Gastrocnemius medialis (tissue), 4 donors: ENCODE measurements at regions not wholly inside any gene's neighbourhood (a gene's known extent, or its start where the extent isn't known, plus 50 kb on each side); places are given as distances from the start of the nearest gene placed in this dataset.

Source experiments
- POLR2A ChIP-seq, 2 donors: fragments of 450-650 bp; IDR thresholded peaks; one replicate each; pipeline ENCODE4 v1.6.1; 2017; ENCODE audit warnings: antibody characterized with exemption in 2 of 2, mild to moderate bottlenecking in 2 of 2, moderate library complexity in 2 of 2
- TF ChIP-seq, protein P1 (sequence below), 5 experiments: fragments of 450-650 bp in 3 of 5; fragments of 200-600 bp in 2 of 5; sonication (generic) in 2 of 5; IDR thresholded peaks in 4 of 5; conservative IDR thresholded peaks in 1 of 5; 1 replicate in 4 of 5; 2 replicates in 1 of 5; pipeline ENCODE4 v1.5.1; 2016 to 2019; ENCODE audit warnings: antibody characterized with exemption in 5 of 5, mild to moderate bottlenecking in 3 of 5, moderate library complexity in 3 of 5

DNA sequence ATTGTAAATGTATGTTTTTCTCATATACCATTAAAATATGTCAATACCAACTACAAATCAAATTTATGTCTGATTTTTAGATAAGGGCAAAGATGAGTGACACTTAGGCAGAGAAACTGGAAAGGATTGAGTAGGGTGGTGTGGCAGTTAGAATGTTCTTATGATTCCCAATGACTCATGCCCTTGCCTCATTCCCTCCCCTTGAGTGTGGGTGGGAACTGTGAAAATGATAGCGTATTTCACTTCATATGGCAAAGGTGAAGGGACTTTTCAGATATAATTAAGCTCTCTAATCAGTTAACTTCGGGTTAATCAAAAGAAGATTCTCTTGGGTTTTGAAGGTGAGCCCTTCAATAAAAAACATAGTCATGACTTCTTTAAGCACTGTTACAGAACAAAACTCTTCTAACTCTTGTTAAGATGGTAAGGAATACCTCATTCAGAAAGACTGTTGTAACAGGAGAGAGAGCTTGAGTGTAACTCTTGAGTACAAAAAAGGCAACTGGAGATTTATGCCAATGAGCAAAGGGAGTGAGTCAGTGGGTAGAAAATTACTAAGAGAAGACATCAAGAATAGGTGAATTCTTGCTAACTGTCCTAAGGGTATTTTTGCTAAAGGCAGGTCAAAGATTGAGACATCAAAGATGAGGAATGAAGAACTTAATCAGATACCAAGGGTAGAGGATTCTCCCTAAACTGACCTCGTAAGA, 329.5 kb downstream of the KCTD8 start:
- TF ChIP-seq, protein P1, sequence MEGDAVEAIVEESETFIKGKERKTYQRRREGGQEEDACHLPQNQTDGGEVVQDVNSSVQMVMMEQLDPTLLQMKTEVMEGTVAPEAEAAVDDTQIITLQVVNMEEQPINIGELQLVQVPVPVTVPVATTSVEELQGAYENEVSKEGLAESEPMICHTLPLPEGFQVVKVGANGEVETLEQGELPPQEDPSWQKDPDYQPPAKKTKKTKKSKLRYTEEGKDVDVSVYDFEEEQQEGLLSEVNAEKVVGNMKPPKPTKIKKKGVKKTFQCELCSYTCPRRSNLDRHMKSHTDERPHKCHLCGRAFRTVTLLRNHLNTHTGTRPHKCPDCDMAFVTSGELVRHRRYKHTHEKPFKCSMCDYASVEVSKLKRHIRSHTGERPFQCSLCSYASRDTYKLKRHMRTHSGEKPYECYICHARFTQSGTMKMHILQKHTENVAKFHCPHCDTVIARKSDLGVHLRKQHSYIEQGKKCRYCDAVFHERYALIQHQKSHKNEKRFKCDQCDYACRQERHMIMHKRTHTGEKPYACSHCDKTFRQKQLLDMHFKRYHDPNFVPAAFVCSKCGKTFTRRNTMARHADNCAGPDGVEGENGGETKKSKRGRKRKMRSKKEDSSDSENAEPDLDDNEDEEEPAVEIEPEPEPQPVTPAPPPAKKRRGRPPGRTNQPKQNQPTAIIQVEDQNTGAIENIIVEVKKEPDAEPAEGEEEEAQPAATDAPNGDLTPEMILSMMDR (IDR thresholded peaks at IDR 0.05 in 4 of 5, conservative IDR thresholded peaks at IDR 0.05 in 1 of 5) = no peak
- TF ChIP-seq POLR2A (IDR thresholded peaks at IDR 0.05) = no peak
